K562 (cell line): ENCODE measurements at regions not wholly inside any gene's neighbourhood (a gene's known extent, or its start where the extent isn't known, plus 50 kb on each side); places are given as distances from the start of the nearest gene placed in this dataset.

Experiments used
- PRMT5 ChIP-seq: sonication (generic); formaldehyde crosslinking; IDR thresholded peaks from 2 replicates; pipeline ENCODE4 v1.5.0; 2020; ENCODE audit warnings: missing genetic modification reagents
- TCFL5 ChIP-seq: fragments of 250-450 bp; sonication (Bioruptor Pico); conservative IDR thresholded peaks from 2 replicates; pipeline ENCODE4 v1.6.1; 2021; ENCODE audit warnings: mild to moderate bottlenecking, moderate library complexity, matching md5 sums
- ZFP30 ChIP-seq: fragments of 250-450 bp; sonication (Bioruptor Pico); IDR thresholded peaks from 2 replicates; pipeline ENCODE4 v1.8.0; 2022; ENCODE audit warnings: moderate library complexity, mild to moderate bottlenecking, inconsistent platforms, borderline replicate concordance
- ZNF134 ChIP-seq: fragments of 250-450 bp; sonication (Bioruptor Pico); conservative IDR thresholded peaks from 2 replicates; pipeline ENCODE4 v1.4.0; 2020
- ZNF239 ChIP-seq: fragments of 250-450 bp; sonication (Bioruptor Pico); IDR thresholded peaks from 2 replicates; pipeline ENCODE4 v1.4.0; 2020; ENCODE audit warnings: mild to moderate bottlenecking
- ZNF41 ChIP-seq: fragments of 250-450 bp; sonication (Bioruptor Pico); conservative IDR thresholded peaks from 2 replicates; pipeline ENCODE4 v1.4.0; 2020; ENCODE audit warnings: mild to moderate bottlenecking
- ZNF583 ChIP-seq: fragments of 250-450 bp; sonication (Bioruptor Pico); IDR thresholded peaks from 2 replicates; pipeline ENCODE4 v1.4.0; 2020
- ZNF586 ChIP-seq: fragments of 450-650 bp; formaldehyde crosslinking; conservative IDR thresholded peaks from 2 replicates; pipeline ENCODE4 v1.4.0; 2020; ENCODE audit warnings: mild to moderate bottlenecking, moderate library complexity
- TF ChIP-seq, protein P1 (sequence below), 2 experiments: fragments of 200-800 bp in 1 of 2; sonication (Bioruptor generic) in 1 of 2; sonication (generic) in 1 of 2; formaldehyde crosslinking in 1 of 2; IDR thresholded peaks in 1 of 2; conservative IDR thresholded peaks in 1 of 2; 2 replicates each; pipeline versions ENCODE4 v1.5.0 to v1.6.1; 2016 to 2020; ENCODE audit warnings: missing compliant biosample characterization in 1 of 2, missing genetic modification characterization in 1 of 2, missing genetic modification reagents in 1 of 2
- TF ChIP-seq, protein P2 (sequence below): fragments of 450-650 bp; IDR thresholded peaks from 2 replicates; pipeline ENCODE4 v1.6.1; 2018; ENCODE audit warnings: mild to moderate bottlenecking, low read depth; ENCODE audit not compliant: partially characterized antibody
- TF ChIP-seq, protein P3 (sequence below): fragments of 150-350 bp; conservative IDR thresholded peaks from 2 replicates; pipeline ENCODE4 v1.6.1; 2014; ENCODE audit warnings: low read length
- TF ChIP-seq, protein P4 (sequence below): fragments of 450-650 bp; IDR thresholded peaks from one replicate; pipeline ENCODE4 v1.6.1; 2018; ENCODE audit warnings: mild to moderate bottlenecking, moderate library complexity; ENCODE audit not compliant: partially characterized antibody
- TF ChIP-seq, protein P5 (sequence below): fragments of 250-450 bp; sonication (Bioruptor Pico); IDR thresholded peaks from 2 replicates; pipeline ENCODE4 v1.5.0; 2021
- TF ChIP-seq, protein P6 (sequence below): fragments of 450-650 bp; formaldehyde crosslinking; IDR thresholded peaks from 2 replicates; pipeline ENCODE4 v1.4.0; 2020; ENCODE audit warnings: mild to moderate bottlenecking, moderate library complexity
- TF ChIP-seq, protein P7 (sequence below): fragments of 450-650 bp; formaldehyde crosslinking; conservative IDR thresholded peaks from 2 replicates; pipeline ENCODE4 v1.4.0; 2022; ENCODE audit warnings: mild to moderate bottlenecking, missing genetic modification characterization

DNA sequence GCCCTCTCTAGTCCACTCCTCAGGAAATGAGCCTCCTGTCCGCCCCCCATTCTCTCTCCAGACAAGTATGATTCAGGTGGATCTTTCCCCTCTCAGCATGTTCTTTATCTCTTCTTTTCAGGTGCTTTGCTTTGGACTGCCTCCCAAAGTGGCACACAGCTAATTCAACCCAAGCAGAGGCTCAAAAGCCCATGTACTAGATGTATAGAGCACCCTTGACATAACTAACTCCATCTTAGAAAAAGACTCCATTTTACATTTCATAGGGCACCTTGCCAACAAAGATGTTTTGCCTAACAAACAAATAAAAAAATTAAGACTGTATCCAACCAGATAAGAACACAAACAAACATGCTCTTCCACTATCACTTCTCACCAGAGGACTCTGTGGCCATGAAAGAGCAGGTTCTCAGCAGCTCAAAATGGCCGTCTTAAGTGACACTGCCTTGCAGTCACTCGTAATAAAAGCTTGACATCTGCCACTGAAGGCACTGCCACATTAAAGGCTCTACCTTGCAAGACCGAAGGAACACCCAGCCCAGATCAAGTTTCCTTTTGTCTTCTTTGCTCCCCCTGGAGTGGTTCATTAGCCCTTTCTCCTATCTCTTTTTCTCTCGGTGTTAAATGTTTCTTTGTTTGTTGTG is 84.9 kb upstream of the TAB3 start (continued):
- TF ChIP-seq, protein P1, sequence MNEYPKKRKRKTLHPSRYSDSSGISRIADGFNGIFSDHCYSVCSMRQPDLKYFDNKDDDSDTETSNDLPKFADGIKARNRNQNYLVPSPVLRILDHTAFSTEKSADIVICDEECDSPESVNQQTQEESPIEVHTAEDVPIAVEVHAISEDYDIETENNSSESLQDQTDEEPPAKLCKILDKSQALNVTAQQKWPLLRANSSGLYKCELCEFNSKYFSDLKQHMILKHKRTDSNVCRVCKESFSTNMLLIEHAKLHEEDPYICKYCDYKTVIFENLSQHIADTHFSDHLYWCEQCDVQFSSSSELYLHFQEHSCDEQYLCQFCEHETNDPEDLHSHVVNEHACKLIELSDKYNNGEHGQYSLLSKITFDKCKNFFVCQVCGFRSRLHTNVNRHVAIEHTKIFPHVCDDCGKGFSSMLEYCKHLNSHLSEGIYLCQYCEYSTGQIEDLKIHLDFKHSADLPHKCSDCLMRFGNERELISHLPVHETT (CRISPR knock-in tag; conservative IDR thresholded peaks at IDR 0.05 in 1 of 2, IDR thresholded peaks at IDR 0.05 in 1 of 2): peak in 1 of 2 experiments; percentile 93; a peak in 2 of 4 replicates
- TF ChIP-seq ZNF134 (CRISPR knock-in tag) (peak; percentile 74), ZNF239 (CRISPR knock-in tag) (peak; percentile 66; the same call in 1 of the 2 replicates), ZNF583 (peak; percentile 88), TCFL5 (CRISPR knock-in tag) (peak; percentile 75; the same call in 1 of the 2 replicates), PRMT5 (CRISPR knock-in tag) (no peak), ZFP30 (CRISPR knock-in tag) (no peak), ZNF586 (0 out of 2 replicates have a peak, but pooled peaks have one; percentile 51), ZNF41 (CRISPR knock-in tag) (peak; percentile 90)
- TF ChIP-seq, protein P2, sequence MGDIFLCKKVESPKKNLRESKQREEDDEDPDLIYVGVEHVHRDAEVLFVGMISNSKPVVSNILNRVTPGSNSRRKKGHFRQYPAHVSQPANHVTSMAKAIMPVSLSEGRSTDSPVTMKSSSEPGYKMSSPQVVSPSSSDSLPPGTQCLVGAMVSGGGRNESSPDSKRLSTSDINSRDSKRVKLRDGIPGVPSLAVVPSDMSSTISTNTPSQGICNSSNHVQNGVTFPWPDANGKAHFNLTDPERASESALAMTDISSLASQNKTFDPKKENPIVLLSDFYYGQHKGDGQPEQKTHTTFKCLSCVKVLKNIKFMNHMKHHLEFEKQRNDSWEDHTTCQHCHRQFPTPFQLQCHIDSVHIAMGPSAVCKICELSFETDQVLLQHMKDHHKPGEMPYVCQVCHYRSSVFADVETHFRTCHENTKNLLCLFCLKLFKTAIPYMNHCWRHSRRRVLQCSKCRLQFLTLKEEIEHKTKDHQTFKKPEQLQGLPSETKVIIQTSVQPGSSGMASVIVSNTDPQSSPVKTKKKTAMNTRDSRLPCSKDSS: no peak
- TF ChIP-seq, protein P3, sequence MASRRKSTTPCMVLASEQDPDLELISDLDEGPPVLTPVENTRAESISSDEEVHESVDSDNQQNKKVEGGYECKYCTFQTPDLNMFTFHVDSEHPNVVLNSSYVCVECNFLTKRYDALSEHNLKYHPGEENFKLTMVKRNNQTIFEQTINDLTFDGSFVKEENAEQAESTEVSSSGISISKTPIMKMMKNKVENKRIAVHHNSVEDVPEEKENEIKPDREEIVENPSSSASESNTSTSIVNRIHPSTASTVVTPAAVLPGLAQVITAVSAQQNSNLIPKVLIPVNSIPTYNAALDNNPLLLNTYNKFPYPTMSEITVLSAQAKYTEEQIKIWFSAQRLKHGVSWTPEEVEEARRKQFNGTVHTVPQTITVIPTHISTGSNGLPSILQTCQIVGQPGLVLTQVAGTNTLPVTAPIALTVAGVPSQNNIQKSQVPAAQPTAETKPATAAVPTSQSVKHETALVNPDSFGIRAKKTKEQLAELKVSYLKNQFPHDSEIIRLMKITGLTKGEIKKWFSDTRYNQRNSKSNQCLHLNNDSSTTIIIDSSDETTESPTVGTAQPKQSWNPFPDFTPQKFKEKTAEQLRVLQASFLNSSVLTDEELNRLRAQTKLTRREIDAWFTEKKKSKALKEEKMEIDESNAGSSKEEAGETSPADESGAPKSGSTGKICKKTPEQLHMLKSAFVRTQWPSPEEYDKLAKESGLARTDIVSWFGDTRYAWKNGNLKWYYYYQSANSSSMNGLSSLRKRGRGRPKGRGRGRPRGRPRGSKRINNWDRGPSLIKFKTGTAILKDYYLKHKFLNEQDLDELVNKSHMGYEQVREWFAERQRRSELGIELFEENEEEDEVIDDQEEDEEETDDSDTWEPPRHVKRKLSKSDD: no peak
- TF ChIP-seq, protein P4, sequence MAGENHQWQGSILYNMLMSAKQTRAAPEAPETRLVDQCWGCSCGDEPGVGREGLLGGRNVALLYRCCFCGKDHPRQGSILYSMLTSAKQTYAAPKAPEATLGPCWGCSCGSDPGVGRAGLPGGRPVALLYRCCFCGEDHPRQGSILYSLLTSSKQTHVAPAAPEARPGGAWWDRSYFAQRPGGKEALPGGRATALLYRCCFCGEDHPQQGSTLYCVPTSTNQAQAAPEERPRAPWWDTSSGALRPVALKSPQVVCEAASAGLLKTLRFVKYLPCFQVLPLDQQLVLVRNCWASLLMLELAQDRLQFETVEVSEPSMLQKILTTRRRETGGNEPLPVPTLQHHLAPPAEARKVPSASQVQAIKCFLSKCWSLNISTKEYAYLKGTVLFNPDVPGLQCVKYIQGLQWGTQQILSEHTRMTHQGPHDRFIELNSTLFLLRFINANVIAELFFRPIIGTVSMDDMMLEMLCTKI: no peak
- TF ChIP-seq, protein P5, sequence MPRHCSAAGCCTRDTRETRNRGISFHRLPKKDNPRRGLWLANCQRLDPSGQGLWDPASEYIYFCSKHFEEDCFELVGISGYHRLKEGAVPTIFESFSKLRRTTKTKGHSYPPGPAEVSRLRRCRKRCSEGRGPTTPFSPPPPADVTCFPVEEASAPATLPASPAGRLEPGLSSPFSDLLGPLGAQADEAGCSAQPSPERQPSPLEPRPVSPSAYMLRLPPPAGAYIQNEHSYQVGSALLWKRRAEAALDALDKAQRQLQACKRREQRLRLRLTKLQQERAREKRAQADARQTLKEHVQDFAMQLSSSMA (CRISPR knock-in tag): no peak
- TF ChIP-seq, protein P6, sequence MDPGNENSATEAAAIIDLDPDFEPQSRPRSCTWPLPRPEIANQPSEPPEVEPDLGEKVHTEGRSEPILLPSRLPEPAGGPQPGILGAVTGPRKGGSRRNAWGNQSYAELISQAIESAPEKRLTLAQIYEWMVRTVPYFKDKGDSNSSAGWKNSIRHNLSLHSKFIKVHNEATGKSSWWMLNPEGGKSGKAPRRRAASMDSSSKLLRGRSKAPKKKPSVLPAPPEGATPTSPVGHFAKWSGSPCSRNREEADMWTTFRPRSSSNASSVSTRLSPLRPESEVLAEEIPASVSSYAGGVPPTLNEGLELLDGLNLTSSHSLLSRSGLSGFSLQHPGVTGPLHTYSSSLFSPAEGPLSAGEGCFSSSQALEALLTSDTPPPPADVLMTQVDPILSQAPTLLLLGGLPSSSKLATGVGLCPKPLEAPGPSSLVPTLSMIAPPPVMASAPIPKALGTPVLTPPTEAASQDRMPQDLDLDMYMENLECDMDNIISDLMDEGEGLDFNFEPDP: 0 out of 2 replicates have a peak, but pooled peaks have one; percentile 86
- TF ChIP-seq, protein P7, sequence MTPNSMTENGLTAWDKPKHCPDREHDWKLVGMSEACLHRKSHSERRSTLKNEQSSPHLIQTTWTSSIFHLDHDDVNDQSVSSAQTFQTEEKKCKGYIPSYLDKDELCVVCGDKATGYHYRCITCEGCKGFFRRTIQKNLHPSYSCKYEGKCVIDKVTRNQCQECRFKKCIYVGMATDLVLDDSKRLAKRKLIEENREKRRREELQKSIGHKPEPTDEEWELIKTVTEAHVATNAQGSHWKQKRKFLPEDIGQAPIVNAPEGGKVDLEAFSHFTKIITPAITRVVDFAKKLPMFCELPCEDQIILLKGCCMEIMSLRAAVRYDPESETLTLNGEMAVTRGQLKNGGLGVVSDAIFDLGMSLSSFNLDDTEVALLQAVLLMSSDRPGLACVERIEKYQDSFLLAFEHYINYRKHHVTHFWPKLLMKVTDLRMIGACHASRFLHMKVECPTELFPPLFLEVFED: 0 out of 2 replicates have a peak, but pooled peaks have one; percentile 76
